ENCODE measurements at regions not wholly inside any gene's neighbourhood (a gene's known extent, or its start where the extent isn't known, plus 50 kb on each side); places are given as distances from the start of the nearest gene placed in this dataset.
"Not testable (repeated sequence)": the region's sequence is repeated elsewhere in the genome, so short reads cannot be mapped to it uniquely, and the experiment has no call there.

- not testable (repeated sequence) for DNase-seq
Observed at GRCh38 chr9:2279138-2279537, 264.0 kb downstream of the SMARCA2 start.

GRCh38 chr9:2281031-2281802, 266.1 kb downstream of the SMARCA2 start:
- peak; percentile 64 for DNase-seq

- peak; percentile 45 for DNase-seq
Observed at GRCh38 chr9:2281803-2282185, 266.6 kb downstream of the SMARCA2 start.

GRCh38 chr9:2284770-2285169, 269.6 kb downstream of the SMARCA2 start:
- no peak for DNase-seq

GRCh38 chr9:2285416-2286332, 270.5 kb downstream of the SMARCA2 start:
- DNase-seq, result no peak

GRCh38 chr9:2286333-2286705, 271.2 kb downstream of the SMARCA2 start:
- DNase-seq, result no peak

GRCh38 chr9:2286825-2287455, 271.8 kb downstream of the SMARCA2 start:
- no peak for DNase-seq

- DNase-seq, result no peak
Observed at GRCh38 chr9:2288309-2288708, 273.2 kb downstream of the SMARCA2 start.

GRCh38 chr9:2289263-2289662, 274.1 kb downstream of the SMARCA2 start:
- no peak for DNase-seq

- DNase-seq, result no peak
Observed at GRCh38 chr9:2290382-2290781, 275.2 kb downstream of the SMARCA2 start.

GRCh38 chr9:2291980-2292704, 277.0 kb downstream of the SMARCA2 start:
- peak; percentile 18 for DNase-seq

- no peak for DNase-seq
Observed at GRCh38 chr9:2292733-2293132, 277.6 kb downstream of the SMARCA2 start.

GRCh38 chr9:2297771-2298170, 282.6 kb downstream of the SMARCA2 start:
- peak; percentile 50 for DNase-seq

GRCh38 chr9:2298217-2298616, 283.1 kb downstream of the SMARCA2 start:
- no peak for DNase-seq

- DNase-seq, result no peak
Observed at GRCh38 chr9:2299156-2299842, 284.2 kb downstream of the SMARCA2 start.

GRCh38 chr9:2299843-2300205, 284.7 kb downstream of the SMARCA2 start:
- DNase-seq, result no peak

GRCh38 chr9:2300325-2300724, 285.2 kb downstream of the SMARCA2 start:
- DNase-seq, result no peak

GRCh38 chr9:2302606-2303005, 287.5 kb downstream of the SMARCA2 start:
- no peak for DNase-seq

- DNase-seq, result no peak
Observed at GRCh38 chr9:2303056-2303455, 287.9 kb downstream of the SMARCA2 start.

- peak; percentile 78 for DNase-seq
Observed at GRCh38 chr9:2307480-2307879, 292.3 kb downstream of the SMARCA2 start.

- DNase-seq, result no peak
Observed at GRCh38 chr9:2311920-2312319, 296.8 kb downstream of the SMARCA2 start.

GRCh38 chr9:2313512-2313911, 298.4 kb downstream of the SMARCA2 start:
- DNase-seq, result no peak
